GM12875 (cell line): ENCODE measurements at regions not wholly inside any gene's neighbourhood (a gene's known extent, or its start where the extent isn't known, plus 50 kb on each side); places are given as distances from the start of the nearest gene placed in this dataset.

Experiments
- H3K4me3 ChIP-seq: one replicate; pipeline ENCODE4 v1.5.1; 2011; ENCODE audit warnings: low read depth, low read length, control low read depth
- TF ChIP-seq, protein P1 (sequence below): IDR thresholded peaks from 2 replicates; pipeline ENCODE4 v1.5.1; 2011; ENCODE audit warnings: low read depth, mild to moderate bottlenecking, control low read depth, inconsistent platforms, low read length, moderate library complexity, borderline replicate concordance; ENCODE audit not compliant: insufficient read depth

DNA sequence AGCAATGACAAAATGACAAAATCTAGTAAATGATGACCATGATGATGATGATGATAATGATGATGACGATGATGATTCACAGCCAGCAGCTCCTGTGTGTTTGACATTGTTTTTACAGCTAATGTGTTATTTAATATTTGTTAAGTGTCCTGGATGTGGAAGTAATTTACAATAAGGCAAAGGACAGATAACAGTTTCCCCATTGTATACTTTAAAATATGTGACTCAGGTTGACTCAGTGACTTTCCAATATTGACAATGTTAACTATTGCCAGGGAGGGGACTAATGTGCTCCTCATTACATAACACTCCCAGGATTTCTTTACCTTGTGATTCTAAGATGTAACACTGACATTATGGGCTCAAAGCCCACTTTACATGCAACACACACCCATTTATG lies 602.2 kb downstream of the FBXO15 start:
- TF ChIP-seq, protein P1, sequence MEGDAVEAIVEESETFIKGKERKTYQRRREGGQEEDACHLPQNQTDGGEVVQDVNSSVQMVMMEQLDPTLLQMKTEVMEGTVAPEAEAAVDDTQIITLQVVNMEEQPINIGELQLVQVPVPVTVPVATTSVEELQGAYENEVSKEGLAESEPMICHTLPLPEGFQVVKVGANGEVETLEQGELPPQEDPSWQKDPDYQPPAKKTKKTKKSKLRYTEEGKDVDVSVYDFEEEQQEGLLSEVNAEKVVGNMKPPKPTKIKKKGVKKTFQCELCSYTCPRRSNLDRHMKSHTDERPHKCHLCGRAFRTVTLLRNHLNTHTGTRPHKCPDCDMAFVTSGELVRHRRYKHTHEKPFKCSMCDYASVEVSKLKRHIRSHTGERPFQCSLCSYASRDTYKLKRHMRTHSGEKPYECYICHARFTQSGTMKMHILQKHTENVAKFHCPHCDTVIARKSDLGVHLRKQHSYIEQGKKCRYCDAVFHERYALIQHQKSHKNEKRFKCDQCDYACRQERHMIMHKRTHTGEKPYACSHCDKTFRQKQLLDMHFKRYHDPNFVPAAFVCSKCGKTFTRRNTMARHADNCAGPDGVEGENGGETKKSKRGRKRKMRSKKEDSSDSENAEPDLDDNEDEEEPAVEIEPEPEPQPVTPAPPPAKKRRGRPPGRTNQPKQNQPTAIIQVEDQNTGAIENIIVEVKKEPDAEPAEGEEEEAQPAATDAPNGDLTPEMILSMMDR, result no peak
- no peak overlapping the region for H3K4me3 ChIP-seq

DNA sequence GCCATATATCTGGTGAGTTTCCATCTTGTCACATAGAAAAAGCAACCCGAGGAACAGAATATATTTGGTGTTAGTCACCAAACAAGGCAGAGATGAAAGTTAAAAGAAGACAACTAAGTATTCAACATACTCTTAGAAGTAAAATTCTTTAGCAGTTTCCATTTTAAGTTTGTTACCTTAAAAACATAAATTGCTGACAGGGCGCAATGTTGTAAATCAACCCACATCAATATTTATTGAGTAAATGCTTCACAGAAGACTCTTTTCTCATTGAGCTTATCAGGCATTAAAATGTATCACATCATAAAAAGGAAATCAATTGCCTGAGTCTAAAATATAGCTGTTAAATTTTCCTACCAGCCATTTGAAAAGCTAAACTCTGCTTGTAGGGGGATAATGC lies 603.0 kb downstream of the FBXO15 start:
- no peak overlapping the region for H3K4me3 ChIP-seq
- TF ChIP-seq, protein P1, result no peak

DNA sequence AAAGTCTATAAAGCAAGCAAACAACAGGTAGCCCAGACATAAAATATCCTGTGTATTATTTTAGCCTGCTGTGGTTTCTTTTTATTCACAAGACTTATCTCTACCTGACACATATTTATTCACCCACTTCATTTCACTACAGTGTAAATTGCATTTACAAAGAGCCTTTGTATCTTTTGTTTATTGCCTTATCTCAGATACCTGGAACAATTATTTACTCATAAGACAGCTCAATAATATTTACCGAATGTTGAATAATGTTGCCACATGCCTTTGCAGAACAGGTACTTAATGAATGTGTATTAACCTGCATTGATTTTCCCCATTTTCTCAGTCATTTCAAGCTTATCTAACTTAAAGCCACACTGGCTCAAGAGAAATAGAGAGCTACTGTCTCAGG lies 603.6 kb downstream of the FBXO15 start:
- TF ChIP-seq, protein P1, result no peak
- no peak overlapping the region for H3K4me3 ChIP-seq

DNA sequence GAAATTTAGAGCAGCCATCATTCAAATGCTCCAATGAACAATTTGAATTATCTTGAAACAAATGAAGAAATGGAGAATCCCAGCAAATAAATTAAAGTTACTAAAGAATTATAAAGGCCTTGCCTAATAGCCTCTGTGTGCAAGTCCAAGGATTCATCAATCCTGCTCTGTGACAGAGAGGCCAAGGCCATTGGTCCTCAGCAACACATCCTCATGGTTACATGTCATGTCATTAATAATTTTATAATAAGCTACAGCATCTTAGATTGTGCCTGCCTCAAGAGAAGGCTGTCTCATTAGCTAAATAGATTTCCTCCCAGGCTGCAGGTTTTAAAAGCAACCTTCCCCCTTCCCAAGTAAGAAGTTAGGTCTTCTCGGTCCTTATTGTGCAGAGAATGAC lies 611.6 kb downstream of the FBXO15 start:
- TF ChIP-seq, protein P1, result no peak
- H3K4me3 ChIP-seq, result no peak overlapping the region

DNA sequence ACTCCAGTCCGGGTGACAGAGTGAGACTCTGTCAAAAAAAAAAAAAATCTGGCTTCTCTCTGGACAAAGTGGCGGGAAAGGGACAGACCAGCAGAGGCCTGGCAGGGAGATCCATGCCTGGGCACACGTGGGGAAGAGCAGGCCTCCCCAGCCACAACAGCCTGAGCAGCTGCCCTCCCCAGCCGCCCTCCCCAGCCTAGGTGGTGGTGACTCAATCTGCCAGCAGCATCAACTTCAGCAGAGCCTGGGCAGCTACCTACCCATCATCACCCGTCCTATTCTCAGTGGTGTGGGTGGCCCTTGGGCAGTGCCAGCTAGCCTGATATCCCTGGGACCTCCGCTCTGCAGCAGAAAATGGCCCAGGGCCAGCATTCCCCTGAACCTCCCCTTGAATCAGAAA lies 612.4 kb downstream of the FBXO15 start:
- TF ChIP-seq, protein P1, result no peak
- no peak overlapping the region for H3K4me3 ChIP-seq

DNA sequence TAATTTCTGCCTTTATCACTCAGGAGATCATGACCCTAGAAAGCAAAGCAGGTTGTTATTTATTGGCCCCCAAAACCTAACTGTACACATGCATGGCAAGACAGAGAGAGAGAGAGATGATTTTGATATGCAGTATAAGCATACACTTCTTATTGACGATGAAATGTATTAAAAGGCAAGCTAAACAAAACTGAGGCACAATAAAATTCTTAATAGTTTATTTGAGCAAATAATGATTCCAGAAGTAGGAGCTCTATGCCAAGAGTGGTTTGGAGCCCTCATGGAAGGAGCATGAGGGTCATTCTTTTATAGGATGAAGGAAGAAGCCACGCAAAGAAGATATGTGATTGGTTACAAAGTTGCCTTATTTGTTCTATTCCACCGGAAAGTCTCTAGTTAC lies 616.0 kb downstream of the FBXO15 start:
- no peak overlapping the region for H3K4me3 ChIP-seq

DNA sequence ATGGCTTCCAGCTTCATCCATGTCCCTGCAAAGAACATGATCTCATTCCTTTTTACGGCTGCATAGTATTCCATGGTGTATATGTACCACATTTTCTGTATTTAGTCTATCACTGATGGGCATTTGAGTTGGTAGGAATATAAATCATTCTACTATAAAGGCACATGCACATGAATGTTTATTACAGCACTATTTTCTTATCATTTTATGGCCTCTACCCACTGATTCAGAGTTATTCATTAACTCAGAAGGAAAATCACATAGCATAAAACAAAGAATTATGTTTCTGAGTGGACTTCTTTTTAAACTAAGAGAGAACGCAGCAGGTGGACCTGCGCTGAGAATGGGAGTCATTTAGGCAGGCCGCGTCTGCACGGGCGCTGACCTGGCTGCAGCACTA lies 619.6 kb downstream of the FBXO15 start:
- TF ChIP-seq, protein P1, result no peak
- H3K4me3 ChIP-seq, result no peak overlapping the region

More for the DNA sequence above, 616.0 kb downstream of the FBXO15 start:
- TF ChIP-seq, protein P1, result no peak
